GM21360 (cell line): ENCODE measurements at regions not wholly inside any gene's neighbourhood (a gene's known extent, or its start where the extent isn't known, plus 50 kb on each side); places are given as distances from the start of the nearest gene placed in this dataset.

Experiments used
- ATAC-seq: cut with Tn5 transposase; IDR thresholded peaks from one replicate; pipeline ENCODE4 v1.9.1; 2021; ENCODE audit warnings: mild to moderate bottlenecking, moderate library complexity; ENCODE audit not compliant: unreplicated experiment

GRCh38 chrX:40172401-40173142 lies 74.8 kb upstream of the BCOR start:
- no peak for ATAC-seq

GRCh38 chrX:40171513-40172400 lies 74.0 kb upstream of the BCOR start:
- no peak for ATAC-seq

DNA sequence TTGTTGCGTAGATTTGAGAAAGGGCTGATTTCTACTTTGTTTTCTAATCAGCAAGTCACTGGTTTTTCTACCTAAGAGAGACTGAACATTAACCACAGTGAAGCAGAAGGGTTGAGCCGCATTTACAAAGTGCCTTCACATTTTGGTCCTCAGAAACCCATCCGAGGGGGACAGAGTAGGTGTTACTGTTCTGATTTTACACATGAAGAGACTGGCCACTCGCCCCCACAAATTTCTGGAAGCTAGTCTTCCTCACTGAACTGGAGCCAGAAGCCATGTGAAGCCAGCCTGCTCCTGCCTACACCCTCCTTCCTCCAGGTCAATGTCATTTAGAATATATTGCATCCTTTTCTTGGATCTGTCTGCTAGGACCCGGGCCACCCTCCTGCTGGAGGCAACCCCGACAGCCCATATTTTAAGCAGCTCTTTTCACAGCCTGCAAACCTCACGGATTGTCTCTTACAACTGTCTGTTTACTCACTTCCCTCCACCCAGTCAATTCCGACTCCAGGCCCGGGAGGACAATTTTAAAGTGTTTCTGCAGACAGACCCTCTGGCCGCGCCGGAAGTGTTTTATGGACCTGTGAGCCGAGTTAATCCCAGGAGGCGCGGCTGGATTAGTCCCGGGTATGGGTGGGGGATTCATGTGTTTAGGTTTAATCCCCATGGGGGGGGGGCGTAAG lies 73.2 kb upstream of the BCOR start:
- ATAC-seq, result no peak

DNA sequence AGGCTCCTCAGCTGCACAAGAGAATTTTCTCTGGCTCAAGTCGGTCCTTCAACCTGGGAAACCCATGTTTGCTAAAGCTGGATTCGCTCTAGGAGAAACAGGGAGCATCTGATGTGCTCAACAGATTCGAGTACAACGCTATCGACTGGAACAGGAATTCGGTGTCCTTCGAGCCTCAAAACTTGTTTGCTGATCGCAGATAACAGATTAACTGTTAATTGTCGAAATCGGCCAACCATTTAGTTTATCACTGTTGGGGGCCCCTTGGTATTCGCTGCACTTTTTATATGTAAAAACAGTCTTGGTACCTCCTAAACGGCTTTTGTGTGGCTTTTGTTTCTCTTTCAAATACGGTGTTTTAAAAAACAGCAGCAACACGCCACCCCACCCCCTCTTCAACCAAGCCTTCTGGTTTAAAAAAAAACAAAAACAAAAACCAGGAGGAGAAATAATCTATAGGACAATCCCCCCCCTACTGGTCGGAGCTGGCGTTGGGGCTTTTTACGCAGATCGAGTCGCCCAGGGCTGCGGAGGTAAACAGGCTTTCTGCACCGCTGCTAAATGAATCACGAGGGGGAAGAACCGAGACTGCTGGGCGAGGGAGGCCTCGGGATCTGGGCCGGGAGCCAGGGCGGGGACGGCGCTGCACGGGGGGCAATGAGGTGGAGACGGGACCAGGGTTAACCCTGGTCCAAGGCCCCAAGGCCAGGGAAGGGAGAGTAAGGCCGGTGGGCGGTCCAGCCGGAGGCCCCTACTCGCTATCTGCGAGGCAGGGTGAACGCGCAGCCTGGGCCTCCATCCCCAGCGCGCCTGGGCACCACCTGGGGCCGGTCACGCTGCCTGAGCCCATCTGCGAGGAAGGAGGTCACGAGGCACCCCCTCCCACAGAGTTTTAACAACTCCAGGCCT lies 71.7 kb upstream of the BCOR start:
- ATAC-seq, result peak; percentile 39

- no peak for ATAC-seq
Measured at GRCh38 chrX:40168480-40169011, 70.8 kb upstream of the BCOR start.

- no peak for ATAC-seq
Measured at GRCh38 chrX:40167850-40168479, 70.2 kb upstream of the BCOR start.

DNA sequence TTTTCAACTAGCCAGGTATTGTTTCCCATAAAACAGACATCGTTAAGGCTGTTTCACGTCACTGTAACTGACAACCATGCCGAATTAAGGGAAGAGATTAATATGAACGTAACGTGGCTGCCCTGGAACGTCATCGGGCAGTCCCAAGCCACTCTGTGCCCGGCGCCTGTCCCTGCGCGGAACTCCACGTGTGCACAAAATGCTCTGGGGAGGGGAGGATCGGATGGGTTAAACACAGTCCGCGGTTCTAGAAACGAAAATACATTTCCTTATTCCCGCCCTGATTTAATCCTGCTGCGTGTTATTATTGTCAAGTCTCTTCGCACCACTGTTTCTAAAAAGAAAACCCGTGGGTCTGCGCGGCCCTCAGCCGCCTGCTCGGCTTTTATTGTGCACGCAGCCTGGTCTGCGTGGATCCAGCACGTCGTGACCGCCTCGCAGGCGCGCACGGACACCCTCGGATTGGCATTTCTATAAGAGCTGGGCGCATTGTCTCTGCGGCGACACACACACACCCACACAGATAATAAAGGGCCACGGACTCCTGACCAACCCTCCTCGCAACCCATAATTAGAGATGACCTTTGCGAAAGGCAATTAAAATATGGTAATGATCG lies 69.6 kb upstream of the BCOR start:
- no peak for ATAC-seq

GRCh38 chrX:40166582-40166981 lies 68.8 kb upstream of the BCOR start:
- ATAC-seq, result no peak

GRCh38 chrX:40165861-40166260 lies 68.1 kb upstream of the BCOR start:
- no peak for ATAC-seq

DNA sequence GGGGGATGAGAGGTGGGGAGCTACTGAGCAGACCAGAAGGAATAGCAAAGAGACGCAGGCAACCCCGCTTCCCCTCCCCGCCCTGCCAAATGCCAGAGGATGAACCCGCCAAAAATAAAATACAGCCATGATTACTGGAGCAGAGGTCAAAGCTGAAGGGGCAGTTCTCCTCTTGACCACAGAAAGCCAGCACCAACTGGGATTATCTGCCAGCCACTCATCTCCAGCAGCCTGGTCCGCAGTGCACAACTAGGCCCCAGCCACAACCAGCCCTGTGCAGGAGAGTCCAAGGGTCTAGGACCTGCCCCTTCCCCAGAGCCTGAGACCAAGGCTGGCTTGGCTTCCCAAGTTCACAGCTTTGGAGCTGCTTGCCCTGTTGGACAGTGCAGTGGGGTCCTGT lies 67.4 kb upstream of the BCOR start:
- ATAC-seq, result no peak

DNA sequence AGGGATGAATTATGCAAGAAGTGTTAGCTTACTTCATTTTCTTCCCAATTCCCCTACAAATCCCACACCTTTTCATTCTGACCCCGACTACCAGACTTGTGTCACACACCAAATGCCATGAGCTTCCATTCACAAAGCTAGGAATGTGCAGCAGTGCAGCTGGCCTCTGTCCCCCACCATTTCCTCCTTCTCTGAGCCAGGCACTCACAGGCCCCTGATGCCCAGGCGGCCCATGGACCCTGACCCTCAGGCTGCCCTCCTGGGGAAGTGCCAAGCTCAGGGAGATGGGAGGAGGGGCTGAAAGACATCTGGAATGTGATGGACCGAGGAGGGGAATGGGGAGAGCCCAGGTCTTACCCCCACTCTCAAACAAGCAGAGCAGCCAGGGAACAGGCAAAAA lies 67.0 kb upstream of the BCOR start:
- ATAC-seq, result no peak

DNA sequence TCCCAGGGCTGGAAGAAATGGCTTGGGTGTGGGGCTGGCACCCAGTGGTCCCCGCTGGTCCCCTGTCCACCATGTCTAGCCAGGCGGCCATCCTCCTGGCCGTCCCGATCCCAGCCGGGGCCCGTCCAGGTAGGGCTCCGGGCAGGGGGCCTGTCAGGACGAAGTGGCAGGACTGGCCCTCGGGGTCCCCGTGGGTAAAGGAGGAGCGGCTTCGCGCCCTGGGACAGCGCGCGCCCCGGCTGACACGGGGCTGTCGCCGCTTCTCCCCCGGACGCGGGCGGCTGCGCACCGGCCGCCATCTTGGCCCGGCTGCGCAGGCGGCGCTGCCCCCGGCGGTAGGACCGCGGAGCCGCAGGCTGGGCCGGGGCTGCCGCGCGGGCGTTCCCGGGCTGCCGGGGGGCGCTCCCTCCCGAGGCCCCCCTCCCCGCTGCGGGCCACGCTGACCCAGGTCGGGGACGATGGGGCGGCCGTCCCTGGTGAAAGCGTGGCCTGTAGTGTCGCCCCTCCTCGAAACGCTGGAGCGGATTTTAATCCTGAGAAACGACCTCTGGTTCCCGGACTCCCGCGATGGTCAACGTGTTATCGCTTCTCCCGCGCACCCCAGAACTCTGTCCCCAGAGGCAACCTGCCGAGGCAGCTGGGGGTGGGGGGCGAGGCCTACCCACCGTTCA lies 60.4 kb upstream of the BCOR start:
- ATAC-seq, result no peak

GRCh38 chrX:40157228-40158035 lies 59.7 kb upstream of the BCOR start:
- ATAC-seq, result no peak

- ATAC-seq, result no peak
Measured at GRCh38 chrX:40156470-40157227, 58.9 kb upstream of the BCOR start.

- ATAC-seq, result no peak
Measured at GRCh38 chrX:40155589-40156469, 58.1 kb upstream of the BCOR start.

DNA sequence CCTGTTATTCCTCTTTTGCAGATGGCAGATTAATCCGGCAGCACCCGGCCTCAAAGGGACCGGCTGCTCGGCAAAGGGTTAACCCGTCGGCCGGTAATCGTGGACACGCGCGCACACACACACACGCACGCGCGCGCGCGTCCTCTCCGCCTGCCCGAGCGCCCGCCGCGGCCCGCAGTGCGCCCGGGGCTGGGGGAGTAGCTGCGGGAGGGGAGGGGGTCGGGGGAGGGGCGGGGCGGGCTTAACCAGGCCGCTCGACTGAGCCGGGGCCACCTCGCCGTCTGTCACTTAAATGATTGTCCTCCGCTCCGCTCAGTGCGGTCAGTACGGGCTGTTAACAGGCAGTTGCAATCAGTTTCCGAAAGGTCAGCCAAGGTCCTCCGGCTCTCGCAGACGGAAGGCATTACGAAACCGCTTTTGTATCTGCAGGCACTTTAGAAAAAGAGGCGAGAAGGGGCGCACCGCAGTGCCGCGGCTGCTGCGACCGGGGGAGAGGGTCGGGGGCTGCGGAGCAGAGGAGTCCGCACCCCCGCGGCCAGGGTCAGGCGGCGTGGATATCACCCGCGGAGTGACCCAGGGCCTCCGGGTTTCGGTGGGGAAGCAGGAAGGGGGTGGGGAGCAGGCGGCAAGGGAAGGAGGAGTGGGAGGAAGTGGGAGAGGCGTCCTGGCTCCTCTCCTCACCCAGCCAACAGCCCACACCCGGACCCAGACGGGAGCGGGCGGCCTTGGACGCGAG lies 57.3 kb upstream of the BCOR start:
- no peak for ATAC-seq
